HG03342 (cell line): ENCODE measurements at regions not wholly inside any gene's neighbourhood (a gene's known extent, or its start where the extent isn't known, plus 50 kb on each side); places are given as distances from the start of the nearest gene placed in this dataset.
"Not testable (repeated sequence)": the region's sequence is repeated elsewhere in the genome, so short reads cannot be mapped to it uniquely, and the experiment has no call there.

Experiments used
- ATAC-seq: cut with Tn5 transposase; IDR thresholded peaks from one replicate; pipeline ENCODE4 v1.9.1; 2021; ENCODE audit warnings: mild to moderate bottlenecking, moderate library complexity; ENCODE audit not compliant: unreplicated experiment

DNA sequence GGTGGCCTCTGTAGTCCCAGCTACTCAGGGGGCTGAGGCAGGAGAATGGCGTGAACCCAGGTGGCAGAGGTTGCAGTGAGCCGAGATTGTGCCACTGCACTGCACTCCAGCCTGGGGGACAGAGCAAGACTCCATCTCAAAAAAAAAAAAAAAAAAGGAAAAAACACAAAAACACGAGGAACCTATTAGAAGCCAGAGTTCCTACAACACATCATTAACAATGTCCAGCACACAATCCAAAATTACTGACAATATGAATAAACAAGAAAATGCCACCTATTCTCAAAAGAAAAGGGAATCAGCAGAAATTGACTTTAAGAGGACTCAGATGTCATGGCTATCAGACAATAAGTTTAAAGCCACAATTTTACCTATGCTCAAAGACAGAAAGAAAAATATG is 57.3 kb upstream of the HS3ST3A1 start:
- ATAC-seq, result not testable (repeated sequence)

DNA sequence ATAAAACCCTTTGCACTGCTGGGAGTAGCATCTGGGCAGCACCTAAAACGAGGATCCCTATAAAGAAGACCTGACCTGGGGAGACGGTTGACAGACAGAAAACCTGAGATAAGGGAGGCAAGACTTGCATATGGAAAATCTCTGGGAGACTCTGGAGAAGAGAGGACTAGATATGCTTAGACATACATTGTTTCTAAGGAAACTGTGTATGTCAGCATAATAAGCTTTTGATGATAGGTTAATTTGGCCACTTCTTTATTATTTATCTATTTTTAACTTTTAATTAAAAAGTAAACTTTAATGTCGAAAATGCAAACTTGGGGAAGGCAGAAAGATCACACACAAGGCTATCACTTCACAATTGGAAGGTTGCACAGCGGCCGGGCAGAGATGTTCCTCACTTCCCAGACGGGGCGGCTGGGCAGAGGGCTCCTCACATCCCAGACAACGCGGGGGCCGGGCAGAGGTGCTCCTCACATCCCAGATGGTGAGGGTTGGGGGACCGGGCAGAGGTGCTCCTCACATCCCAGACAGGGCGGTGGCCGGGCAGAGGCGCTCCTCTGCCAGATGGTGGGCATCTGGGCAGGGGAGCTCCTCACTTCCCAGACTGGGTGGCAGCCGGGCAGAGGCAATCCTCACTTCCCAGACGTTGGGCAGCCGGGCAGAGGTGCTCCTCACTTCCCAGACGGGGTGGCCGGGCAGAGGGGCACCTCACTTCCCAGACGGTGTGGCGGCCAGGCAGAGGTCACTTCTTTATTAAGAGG is 64.3 kb upstream of the HS3ST3A1 start:
- ATAC-seq, result no peak

DNA sequence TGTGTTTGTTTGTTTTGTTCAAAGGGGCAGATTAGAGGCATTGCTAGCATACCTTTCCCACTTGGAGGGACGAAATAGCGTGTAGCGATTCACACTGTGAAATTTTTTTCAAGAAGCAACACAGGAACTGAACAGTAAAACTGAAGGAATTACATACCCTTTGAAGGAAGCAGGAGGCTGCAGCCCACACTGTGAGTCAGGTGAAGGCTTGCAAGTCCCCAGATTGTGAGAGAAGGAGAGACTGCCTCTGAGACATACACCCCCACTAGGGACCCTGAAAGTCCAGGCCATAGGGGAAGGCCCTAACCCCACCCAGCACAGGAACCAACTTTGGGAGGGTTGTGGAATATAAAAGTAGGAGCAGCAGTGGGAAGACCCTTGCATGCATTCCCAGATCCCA is 69.6 kb upstream of the HS3ST3A1 start:
- no peak for ATAC-seq

DNA sequence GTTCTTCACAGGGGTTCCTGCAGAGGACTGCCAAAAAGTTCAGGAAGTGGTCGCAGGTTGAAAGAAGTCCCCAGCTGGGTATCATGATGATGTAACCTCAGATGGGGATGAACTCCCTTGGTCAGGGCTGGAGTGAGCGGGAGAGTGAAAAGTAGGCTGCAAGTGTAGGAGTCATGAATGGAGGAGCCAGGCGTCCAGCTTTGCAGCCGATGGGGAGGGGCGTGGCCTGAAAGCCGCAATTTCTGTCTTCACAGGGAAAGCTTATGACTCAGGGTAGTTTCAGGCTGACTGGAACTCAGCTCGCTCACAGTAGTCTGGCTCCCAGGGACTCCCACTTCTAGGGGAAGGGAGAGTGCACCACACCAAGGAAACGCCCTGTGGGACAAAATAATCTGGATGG is 70.0 kb upstream of the HS3ST3A1 start:
- no peak for ATAC-seq

DNA sequence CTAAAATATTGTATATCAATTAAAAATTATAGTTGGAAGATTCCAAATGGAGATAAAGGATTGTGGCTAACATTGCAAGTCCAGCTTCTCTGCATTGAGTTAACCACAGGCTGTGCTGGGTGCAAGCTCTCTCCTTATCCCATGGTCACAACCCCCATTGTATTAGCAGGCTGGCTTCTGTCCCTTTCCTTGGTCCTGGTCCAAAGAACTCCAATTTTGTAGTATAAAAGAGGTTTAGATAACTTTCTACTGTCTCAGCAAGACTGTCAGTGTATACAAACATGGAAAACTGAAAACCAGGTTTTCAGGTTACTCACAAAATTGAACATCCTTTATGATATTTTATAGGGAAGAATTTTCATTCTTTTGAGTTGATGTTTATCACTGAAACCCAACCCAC is 76.6 kb upstream of the HS3ST3A1 start:
- ATAC-seq, result no peak

DNA sequence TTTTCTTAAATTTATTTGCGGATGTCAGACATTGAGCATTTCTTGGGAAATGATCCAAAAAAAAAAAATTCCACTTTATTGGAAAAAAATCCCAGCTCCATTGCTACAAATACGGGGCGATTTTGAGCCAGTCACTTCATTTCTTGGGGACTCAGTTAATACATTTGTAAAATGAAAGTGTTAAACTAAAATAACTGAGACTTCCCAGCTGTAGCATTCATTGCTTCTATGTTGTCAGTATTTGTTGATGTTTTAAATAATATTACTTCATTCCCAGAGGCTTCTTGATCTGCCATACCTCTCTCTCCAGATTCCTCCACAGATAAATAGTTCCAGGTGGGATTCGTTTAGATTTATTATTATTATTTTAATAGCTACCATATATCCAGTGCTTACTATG is 77.1 kb upstream of the HS3ST3A1 start:
- ATAC-seq, result no peak

DNA sequence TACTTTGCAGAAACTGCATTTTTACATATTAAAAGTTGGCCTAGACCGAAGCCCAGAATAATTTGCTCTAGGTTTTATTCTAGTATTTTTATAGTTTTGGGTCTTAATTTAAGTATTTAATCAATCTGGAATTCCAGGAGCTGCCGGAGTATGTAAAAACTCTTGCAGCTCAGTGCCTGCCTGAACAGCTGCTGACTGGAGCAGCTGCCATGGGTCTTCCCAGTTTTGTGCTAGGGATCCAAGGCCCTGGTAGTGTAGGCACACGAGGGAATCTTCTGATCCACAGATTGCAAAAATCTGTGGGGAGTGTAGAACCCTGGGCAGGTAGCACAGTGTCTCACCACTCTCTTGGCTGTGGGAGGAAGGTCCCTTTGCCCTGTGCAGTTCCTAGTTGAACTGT is 87.0 kb upstream of the HS3ST3A1 start:
- ATAC-seq, result no peak

DNA sequence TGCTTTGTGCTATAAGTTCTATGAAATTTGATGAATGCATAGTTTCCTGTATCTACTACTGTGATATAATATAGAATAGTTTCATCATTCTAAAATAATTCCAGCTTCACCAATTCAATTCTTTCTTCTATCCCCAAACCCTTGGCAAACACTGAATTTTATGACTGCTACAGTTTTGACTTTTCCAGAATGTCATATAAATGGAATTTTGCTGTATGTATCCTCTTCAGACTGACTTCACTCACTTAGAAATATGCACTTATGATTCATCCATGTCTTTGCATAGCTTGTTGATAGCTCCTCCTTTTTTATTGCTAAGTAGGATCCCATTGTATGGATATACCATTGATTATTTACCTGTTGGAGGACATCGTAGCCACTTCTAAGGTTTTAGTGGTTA is 89.1 kb upstream of the HS3ST3A1 start:
- ATAC-seq, result no peak

DNA sequence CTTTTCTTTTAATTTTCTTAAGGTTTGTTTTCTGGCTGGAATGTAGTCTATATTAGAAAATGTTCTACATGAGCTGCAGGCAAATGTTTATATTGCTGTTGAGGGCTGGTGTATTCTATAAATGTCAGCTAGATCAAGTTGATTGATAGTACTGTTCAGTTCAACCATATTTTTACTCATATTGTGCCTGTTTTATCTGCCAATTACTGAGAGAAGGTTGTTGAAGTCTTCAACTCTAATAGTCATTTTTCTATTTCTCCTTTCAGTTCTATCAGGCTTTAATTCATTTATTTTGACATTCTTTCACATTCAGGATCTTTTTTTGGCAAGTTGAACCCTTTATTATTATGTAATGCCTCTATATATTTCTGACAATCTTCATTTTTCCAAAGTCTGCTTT is 93.2 kb upstream of the HS3ST3A1 start:
- no peak for ATAC-seq

DNA sequence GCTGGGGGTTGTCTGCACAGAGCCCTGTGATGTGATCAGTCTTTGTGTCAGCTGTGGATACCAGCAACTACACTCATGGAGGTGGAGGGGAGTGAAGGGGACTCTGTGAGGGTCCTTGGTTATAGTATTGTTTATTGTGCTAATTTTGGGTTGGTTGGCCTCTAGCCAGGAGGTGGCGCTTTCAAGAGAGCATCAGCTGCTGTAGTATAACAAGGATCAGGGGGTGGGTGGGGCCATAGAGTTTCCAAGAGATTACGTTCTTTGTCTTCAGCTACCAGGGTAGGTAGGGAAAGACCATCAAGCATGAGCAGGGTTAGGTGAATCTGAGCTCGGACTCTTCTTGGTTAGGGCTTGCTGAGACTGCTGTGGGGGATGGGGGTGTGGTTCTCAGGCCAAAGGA is 97.1 kb upstream of the HS3ST3A1 start:
- ATAC-seq, result no peak

DNA sequence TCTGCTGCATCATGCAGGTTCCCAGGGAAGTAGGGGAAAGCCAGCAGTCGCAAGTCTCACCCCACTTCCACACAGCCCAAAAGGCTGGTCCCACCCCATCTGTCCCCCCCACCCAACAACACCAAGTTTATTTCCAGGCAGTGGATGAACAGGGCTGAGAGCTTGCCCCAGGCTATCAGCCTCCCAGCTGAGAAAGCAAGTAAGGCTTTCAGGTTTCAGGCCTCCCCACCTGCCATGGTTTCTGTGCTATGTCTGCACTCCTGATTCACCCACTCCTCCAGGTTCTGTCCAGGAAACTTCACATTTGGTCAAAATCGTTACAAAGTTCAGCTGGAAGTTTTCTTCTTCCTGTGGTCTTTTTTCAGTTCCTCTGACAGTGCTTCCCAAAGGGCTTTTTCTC is 97.5 kb upstream of the HS3ST3A1 start:
- ATAC-seq, result no peak

DNA sequence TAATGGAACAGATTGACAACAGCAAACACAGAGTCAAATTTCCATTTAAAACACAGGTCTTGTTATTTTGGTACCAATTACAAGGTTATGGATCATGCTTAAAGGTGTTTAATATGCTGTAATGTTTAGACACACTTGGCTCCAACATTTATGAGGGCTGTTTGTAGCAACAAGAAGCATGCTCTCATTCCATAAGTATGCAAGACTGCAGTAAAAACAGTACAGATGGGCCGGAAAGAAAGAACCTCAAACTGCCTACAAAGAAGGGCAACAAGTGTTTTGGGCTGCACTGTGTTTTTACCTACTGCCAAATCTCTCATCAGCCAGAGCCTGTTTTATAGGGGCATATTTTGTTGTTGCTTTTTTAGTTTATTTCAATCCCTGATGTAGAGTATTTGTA is 100.5 kb upstream of the HS3ST3A1 start:
- ATAC-seq, result no peak

DNA sequence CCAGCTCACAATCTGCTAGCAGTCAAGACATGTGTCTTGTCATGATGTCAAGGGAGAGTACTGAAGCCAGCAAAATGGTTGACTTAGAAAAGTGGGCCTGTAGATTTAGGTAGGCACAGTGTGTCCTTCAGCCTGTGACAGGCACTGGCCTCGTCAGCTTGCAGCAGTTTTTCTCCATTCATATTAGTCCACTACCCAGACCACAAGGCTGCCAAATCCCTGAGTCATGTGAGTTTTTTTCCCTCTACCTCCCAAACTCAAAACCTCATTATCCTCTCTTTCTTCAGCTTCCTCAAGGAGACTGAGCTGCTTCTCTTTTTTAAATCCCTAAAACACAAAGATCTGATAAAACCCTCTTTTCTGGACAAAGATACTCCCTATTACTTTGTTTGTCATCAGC is 102.6 kb upstream of the HS3ST3A1 start:
- ATAC-seq, result no peak

DNA sequence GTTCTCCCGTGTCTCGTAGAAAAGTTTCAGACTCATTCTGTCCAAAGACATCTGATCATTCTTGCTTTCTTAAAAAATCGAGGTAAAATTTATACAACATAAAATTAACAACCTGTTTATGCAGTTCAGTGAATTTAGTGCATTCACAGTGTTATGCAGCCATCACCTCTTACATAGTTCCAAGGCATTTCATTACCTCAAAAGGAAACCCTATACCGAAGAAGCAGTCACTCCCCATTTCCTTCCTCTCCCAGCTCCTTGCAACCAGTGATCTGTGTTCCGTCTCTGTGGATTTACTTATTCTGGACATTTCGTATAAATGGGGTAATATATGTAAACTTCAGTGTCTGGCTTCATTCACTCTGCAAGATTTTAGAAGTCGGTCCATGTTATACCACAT is 103.5 kb upstream of the HS3ST3A1 start:
- no peak for ATAC-seq

DNA sequence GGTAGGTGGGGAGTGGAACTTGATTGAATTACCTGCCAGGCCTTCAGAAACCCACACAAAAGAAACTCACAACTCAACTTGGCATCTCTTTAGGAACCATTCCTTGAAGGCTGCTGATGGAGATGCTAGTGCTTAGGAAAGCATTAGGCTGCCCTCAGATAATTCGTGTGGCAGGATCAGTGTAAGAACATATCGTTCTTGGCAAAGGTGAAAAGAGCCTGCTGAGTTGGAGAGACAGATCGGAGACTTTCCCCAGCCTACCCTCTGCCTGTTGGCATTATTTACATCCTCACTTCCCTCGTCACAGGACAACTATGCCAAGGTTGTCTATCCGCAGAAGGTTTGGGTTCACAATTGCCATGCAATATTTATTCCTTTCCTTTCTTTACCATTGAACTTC is 120.0 kb upstream of the HS3ST3A1 start:
- ATAC-seq, result no peak

DNA sequence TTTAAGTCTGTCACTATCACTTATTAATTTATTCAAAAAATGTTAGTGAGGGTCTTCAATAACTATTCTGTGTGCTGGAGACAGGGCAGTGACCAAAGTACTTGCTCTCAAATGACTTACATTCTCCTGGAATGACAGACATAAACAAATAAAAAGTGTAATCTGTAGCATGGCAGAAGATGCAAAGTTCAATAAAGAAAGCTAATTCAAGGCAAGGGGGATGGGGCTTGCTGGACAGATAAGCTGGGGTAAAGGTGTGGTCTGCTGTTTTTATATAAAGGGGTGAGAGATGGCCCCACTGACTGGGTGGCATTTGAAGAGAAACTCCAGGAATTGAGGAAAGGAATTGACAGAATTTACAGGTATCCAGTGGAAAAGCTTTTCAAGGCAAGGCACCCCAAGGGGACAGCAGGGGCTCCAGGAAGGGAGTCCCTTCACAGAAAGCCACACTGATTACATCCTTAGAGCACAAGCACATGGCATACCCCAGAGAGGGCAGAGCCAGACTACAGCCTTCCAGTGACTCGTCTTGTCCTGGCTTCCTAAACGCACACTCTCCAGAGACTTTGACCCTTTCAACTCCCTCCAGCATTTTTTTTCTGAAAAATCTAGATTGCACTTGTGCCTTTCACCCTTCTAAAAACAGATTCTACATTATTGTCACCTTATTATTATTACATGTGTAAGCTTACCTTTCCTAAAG is 123.7 kb upstream of the HS3ST3A1 start:
- ATAC-seq, result no peak

DNA sequence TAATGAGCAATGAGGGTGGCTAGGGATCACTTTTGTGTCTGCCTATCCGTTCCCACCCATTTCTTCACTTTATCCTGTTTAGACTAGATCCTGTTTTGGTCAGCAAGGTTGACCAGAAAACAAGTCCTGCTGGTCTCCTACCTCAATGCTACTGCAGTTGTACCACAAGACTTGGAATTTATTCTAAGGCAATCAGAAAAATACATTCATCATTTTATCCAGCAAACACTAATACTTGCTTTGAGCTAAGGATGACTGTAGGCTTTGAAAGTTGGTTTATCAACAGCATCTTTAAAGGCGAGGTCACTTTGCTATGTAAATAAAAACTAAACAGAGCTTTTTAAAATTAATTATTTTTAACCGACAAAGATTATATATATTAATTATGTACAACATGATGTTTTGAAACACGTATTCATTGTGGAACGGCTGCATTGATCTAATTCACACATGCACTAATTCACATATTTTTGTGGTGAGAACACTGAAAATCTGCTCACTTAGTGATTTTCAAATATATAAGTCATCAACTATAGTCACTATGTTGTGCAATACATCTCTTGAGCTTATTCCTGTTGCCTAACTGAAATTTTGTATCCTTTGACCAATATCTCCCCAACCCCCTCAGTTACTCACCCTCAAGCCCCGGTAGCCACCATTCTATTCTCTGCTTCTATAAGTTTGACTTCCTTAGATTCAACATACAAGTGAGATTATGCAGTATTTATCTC is 125.9 kb upstream of the HS3ST3A1 start:
- ATAC-seq, result no peak

DNA sequence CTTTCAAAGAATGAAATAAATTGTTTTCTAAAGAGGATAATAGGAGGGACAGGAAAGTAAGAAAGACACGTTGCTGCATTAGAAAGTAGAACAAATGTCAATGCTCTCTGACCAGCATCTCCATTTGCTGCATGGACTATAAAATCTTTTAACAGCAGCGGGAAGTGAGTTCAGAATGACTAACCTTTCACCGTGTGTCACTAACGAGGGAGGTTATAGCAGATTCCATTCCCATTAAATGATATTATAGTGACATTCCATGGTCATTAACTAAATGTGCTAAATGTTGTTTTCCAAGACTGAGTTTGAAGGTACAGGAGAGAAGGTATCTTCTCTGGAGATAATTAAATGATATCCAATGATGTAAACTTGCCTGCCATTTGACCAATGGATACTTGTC is 127.1 kb upstream of the HS3ST3A1 start:
- ATAC-seq, result no peak

DNA sequence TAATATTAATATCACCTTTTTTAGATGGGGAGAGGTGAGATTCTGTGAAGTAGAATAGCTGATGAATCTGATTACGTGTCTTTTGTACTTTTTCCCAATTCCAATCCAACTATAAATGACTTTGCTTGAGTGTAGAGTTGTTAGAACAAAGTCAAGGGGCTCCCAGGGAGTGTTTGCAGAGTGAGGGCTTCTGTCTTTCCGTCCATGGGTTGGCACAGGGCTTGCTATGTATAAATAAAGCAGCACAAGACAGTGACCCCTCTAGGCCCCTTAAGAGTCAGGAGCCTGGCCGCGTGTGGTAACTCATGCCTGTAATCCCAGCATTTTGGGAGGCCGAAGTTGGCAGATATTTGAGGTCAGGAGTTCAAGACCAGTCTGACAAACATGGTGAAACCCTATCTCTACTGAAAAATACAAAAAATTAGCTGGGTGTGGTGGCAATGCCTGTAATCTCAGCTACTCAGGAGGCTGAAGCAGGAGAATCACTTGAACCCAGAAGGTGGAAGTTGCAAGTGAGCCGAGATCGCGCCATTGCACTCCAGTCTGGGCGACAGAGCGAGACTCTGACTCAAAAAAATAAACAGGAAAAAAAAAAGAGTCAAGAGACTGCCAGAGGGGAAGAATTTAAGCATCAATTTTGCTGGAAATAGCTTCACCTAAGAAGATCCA is 127.9 kb upstream of the HS3ST3A1 start:
- no peak for ATAC-seq

DNA sequence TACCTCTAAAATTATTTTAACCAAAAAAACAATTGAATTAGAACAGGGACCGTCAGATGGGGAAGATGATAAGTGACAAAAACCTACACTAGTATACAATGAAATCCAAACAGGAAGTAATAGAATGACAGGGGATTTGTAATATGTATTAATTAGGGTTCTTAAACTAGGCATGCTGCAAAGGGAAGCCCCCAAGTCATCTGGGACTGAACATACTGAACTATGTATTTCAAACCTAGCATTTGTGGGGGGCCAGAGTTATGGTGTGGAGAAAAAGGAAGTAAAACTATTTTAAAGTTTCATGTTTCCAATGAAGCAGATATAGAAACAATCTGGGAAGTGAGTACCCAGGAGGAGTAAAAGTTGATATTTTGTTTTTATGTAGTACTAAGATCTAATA is 133.2 kb upstream of the HS3ST3A1 start:
- ATAC-seq, result no peak

DNA sequence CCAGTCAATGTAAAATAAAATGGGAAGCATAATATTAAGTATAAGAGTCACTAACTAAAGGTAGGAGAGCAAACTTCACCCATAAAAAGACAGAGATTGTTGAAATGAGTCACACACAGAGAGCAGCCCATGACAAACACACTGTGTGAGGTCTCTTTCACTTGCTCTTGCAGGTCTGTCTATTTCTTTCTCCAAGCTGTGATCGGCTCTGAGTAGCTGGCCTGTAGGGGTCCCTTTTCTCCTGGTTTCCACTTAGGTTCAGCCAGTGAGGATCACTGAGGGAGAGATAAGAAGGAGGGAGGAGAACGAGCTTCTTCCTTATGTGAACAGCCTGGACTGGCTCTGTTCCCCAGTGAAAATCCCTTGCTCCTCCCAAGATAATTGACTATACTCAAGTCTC is 133.7 kb upstream of the HS3ST3A1 start:
- no peak for ATAC-seq

DNA sequence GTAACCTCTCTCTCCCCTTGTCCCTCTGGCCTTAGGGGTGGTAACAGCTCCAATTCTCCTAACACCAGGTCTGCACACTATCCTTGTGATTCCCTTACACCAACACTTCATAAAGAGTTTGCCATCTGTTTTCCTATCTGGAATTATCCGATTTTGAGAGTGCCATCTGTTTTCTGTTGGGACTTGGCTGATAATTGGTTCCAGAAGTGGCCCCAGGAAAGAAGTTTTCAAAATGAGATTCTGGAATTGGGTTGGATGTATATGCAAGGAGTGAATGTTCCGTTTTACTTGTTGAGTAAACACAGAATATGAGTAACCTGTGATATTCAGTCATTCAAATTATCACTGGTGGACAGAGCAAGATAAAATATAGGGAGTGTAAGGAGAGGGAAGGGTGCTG is 134.1 kb upstream of the HS3ST3A1 start:
- ATAC-seq, result no peak
